ENCODE measurements at regions not wholly inside any gene's neighbourhood (a gene's known extent, or its start where the extent isn't known, plus 50 kb on each side); places are given as distances from the start of the nearest gene placed in this dataset.

- no peaks in the 10 kb centered on the region for H3K27me3 ChIP-seq (ENCODE audit: control insufficient read depth, insufficient read depth, low read length)
- H3K27ac ChIP-seq (ENCODE audit: low read length), result no peak overlapping the region
- H3K4me1 ChIP-seq (ENCODE audit: control insufficient read depth, insufficient read depth, low read length), result no peaks in the 10 kb centered on the region
- H3K4me3 ChIP-seq (ENCODE audit: low read length), result no peak overlapping the region
- no peaks in the 10 kb centered on the region for H3K36me3 ChIP-seq (ENCODE audit: control insufficient read depth, insufficient read depth, low read length)
- DNase-seq (ENCODE audit: low read depth, low spot score), result no peak
- no CpG with 5 or more reads among the region's 1 CpG for WGBS (ENCODE audit: insufficient coverage, insufficient read length)
- no peaks in the 10 kb centered on the region for H3K9me3 ChIP-seq (ENCODE audit: control insufficient read depth, insufficient read depth, low read length)
Observed at GRCh38 chr12:91912178-91912577, 233.5 kb downstream of the BTG1 start.

GRCh38 chr12:91910871-91911388 is 234.7 kb downstream of the BTG1 start:
- WGBS (ENCODE audit: insufficient coverage, insufficient read length), result no CpG with 5 or more reads among the region's 1 CpG
- no peaks in the 10 kb centered on the region for H3K36me3 ChIP-seq (ENCODE audit: control insufficient read depth, insufficient read depth, low read length)
- H3K27ac ChIP-seq (ENCODE audit: low read length), result no peak overlapping the region
- H3K27me3 ChIP-seq (ENCODE audit: control insufficient read depth, insufficient read depth, low read length), result no peaks in the 10 kb centered on the region
- no peaks in the 10 kb centered on the region for H3K9me3 ChIP-seq (ENCODE audit: control insufficient read depth, insufficient read depth, low read length)
- no peaks in the 10 kb centered on the region for H3K4me1 ChIP-seq (ENCODE audit: control insufficient read depth, insufficient read depth, low read length)
- DNase-seq (ENCODE audit: low read depth, low spot score), result no peak
- no peak overlapping the region for H3K4me3 ChIP-seq (ENCODE audit: low read length)

- no peaks in the 10 kb centered on the region for H3K36me3 ChIP-seq (ENCODE audit: control insufficient read depth, insufficient read depth, low read length)
- no peaks in the 10 kb centered on the region for H3K4me1 ChIP-seq (ENCODE audit: control insufficient read depth, insufficient read depth, low read length)
- DNase-seq (ENCODE audit: low read depth, low spot score), result no peak
- H3K9me3 ChIP-seq (ENCODE audit: control insufficient read depth, insufficient read depth, low read length), result no peaks in the 10 kb centered on the region
- no peak overlapping the region for H3K4me3 ChIP-seq (ENCODE audit: low read length)
- H3K27me3 ChIP-seq (ENCODE audit: control insufficient read depth, insufficient read depth, low read length), result no peaks in the 10 kb centered on the region
- no peak overlapping the region for H3K27ac ChIP-seq (ENCODE audit: low read length)
Observed at GRCh38 chr12:91902860-91903683, 242.6 kb downstream of the BTG1 start.

- WGBS (ENCODE audit: insufficient coverage, insufficient read length), result no CpG with 5 or more reads among the region's 3 CpGs
- Histone ChIP-seq H3K27me3 (ENCODE audit: control insufficient read depth, insufficient read depth, low read length) (no peaks in the 10 kb centered on the region), H3K9me3 (ENCODE audit: control insufficient read depth, insufficient read depth, low read length) (no peaks in the 10 kb centered on the region), H3K4me1 (ENCODE audit: control insufficient read depth, insufficient read depth, low read length) (no peaks in the 10 kb centered on the region), H3K4me3 (ENCODE audit: low read length) (no peak overlapping the region), H3K36me3 (ENCODE audit: control insufficient read depth, insufficient read depth, low read length) (no peaks in the 10 kb centered on the region), H3K27ac (ENCODE audit: low read length) (no peak overlapping the region)
- DNase-seq (ENCODE audit: low read depth, low spot score), result no peak
Observed at GRCh38 chr12:91901381-91902074, 244.1 kb downstream of the BTG1 start.

GRCh38 chr12:91900971-91901370 is 244.7 kb downstream of the BTG1 start:
- Histone ChIP-seq H3K27me3 (ENCODE audit: control insufficient read depth, insufficient read depth, low read length) (no peaks in the 10 kb centered on the region), H3K36me3 (ENCODE audit: control insufficient read depth, insufficient read depth, low read length) (no peaks in the 10 kb centered on the region), H3K9me3 (ENCODE audit: control insufficient read depth, insufficient read depth, low read length) (no peaks in the 10 kb centered on the region), H3K27ac (ENCODE audit: low read length) (no peak overlapping the region), H3K4me1 (ENCODE audit: control insufficient read depth, insufficient read depth, low read length) (no peaks in the 10 kb centered on the region), H3K4me3 (ENCODE audit: low read length) (no peak overlapping the region)
- no peak for DNase-seq (ENCODE audit: low read depth, low spot score)

GRCh38 chr12:91899056-91899455 is 246.6 kb downstream of the BTG1 start:
- Histone ChIP-seq H3K36me3 (ENCODE audit: control insufficient read depth, insufficient read depth, low read length) (no peaks in the 10 kb centered on the region), H3K27me3 (ENCODE audit: control insufficient read depth, insufficient read depth, low read length) (no peaks in the 10 kb centered on the region), H3K4me1 (ENCODE audit: control insufficient read depth, insufficient read depth, low read length) (no peaks in the 10 kb centered on the region), H3K27ac (ENCODE audit: low read length) (no peak overlapping the region), H3K4me3 (ENCODE audit: low read length) (no peak overlapping the region), H3K9me3 (ENCODE audit: control insufficient read depth, insufficient read depth, low read length) (no peaks in the 10 kb centered on the region)
- no CpG with 5 or more reads among the region's 1 CpG for WGBS (ENCODE audit: insufficient coverage, insufficient read length)
- no peak for DNase-seq (ENCODE audit: low read depth, low spot score)

- Histone ChIP-seq H3K27me3 (ENCODE audit: control insufficient read depth, insufficient read depth, low read length) (no peaks in the 10 kb centered on the region), H3K36me3 (ENCODE audit: control insufficient read depth, insufficient read depth, low read length) (no peaks in the 10 kb centered on the region), H3K4me3 (ENCODE audit: low read length) (no peak overlapping the region), H3K4me1 (ENCODE audit: control insufficient read depth, insufficient read depth, low read length) (no peaks in the 10 kb centered on the region), H3K9me3 (ENCODE audit: control insufficient read depth, insufficient read depth, low read length) (no peaks in the 10 kb centered on the region), H3K27ac (ENCODE audit: low read length) (no peak overlapping the region)
- DNase-seq (ENCODE audit: low read depth, low spot score), result no peak
- WGBS (ENCODE audit: insufficient coverage, insufficient read length), result no CpG with 5 or more reads among the region's 5 CpGs
Observed at GRCh38 chr12:91897025-91897515, 248.6 kb downstream of the BTG1 start.

GRCh38 chr12:91896286-91897024 is 249.2 kb downstream of the BTG1 start:
- H3K9me3 ChIP-seq (ENCODE audit: control insufficient read depth, insufficient read depth, low read length), result no peaks in the 10 kb centered on the region
- DNase-seq (ENCODE audit: low read depth, low spot score), result no peak
- H3K27ac ChIP-seq (ENCODE audit: low read length), result no peak overlapping the region
- no peaks in the 10 kb centered on the region for H3K36me3 ChIP-seq (ENCODE audit: control insufficient read depth, insufficient read depth, low read length)
- H3K4me3 ChIP-seq (ENCODE audit: low read length), result no peak overlapping the region
- no peaks in the 10 kb centered on the region for H3K4me1 ChIP-seq (ENCODE audit: control insufficient read depth, insufficient read depth, low read length)
- H3K27me3 ChIP-seq (ENCODE audit: control insufficient read depth, insufficient read depth, low read length), result no peaks in the 10 kb centered on the region
- WGBS (ENCODE audit: insufficient coverage, insufficient read length), result no CpG with 5 or more reads among the region's 5 CpGs

- no peak overlapping the region for H3K27ac ChIP-seq (ENCODE audit: low read length)
Observed at GRCh38 chr12:91894911-91895310, 250.7 kb downstream of the BTG1 start.

GRCh38 chr12:91893476-91893875 is 252.2 kb downstream of the BTG1 start:
- no peak overlapping the region for H3K27ac ChIP-seq (ENCODE audit: low read length)
- no peaks in the 10 kb centered on the region for H3K9me3 ChIP-seq (ENCODE audit: control insufficient read depth, insufficient read depth, low read length)
- H3K4me3 ChIP-seq (ENCODE audit: low read length), result no peak overlapping the region
- no CpG with 5 or more reads among the region's 3 CpGs for WGBS (ENCODE audit: insufficient coverage, insufficient read length)
- H3K4me1 ChIP-seq (ENCODE audit: control insufficient read depth, insufficient read depth, low read length), result no peaks in the 10 kb centered on the region
- no peaks in the 10 kb centered on the region for H3K27me3 ChIP-seq (ENCODE audit: control insufficient read depth, insufficient read depth, low read length)
- no peak for DNase-seq (ENCODE audit: low read depth, low spot score)
- no peaks in the 10 kb centered on the region for H3K36me3 ChIP-seq (ENCODE audit: control insufficient read depth, insufficient read depth, low read length)

More at GRCh38 chr12:91894911-91895310, 250.7 kb downstream of the BTG1 start:
- DNase-seq (ENCODE audit: low read depth, low spot score), result no peak
- H3K27me3 ChIP-seq (ENCODE audit: control insufficient read depth, insufficient read depth, low read length), result no peaks in the 10 kb centered on the region
- H3K36me3 ChIP-seq (ENCODE audit: control insufficient read depth, insufficient read depth, low read length), result no peaks in the 10 kb centered on the region
- no peak overlapping the region for H3K4me3 ChIP-seq (ENCODE audit: low read length)
- no peaks in the 10 kb centered on the region for H3K9me3 ChIP-seq (ENCODE audit: control insufficient read depth, insufficient read depth, low read length)
- no peaks in the 10 kb centered on the region for H3K4me1 ChIP-seq (ENCODE audit: control insufficient read depth, insufficient read depth, low read length)
